K562 (cell line): ENCODE measurements at regions not wholly inside any gene's neighbourhood (a gene's known extent, or its start where the extent isn't known, plus 50 kb on each side); places are given as distances from the start of the nearest gene placed in this dataset.

Experiments used
- ATAC-seq: fragments of 200-7000 bp; cut with Tn5 transposase; 3 replicates; pipeline ENCODE4 v1.9.1; 2020; ENCODE audit warnings: moderate library complexity
- BruUV-seq: library from RNA; stranded (reverse); fragments of 400-500 nt; replicated peaks from 2 replicates; lab custom pipeline; 2021; lab: Mats Ljungman, UMichigan
- CTCF ChIA-PET: fragments of 300-600 bp; formaldehyde crosslinking; extraction: SDS; loops from one replicate; lab custom pipeline; 2021; ENCODE audit warnings: low intra/inter-chr PET ratio; lab: Yijun Ruan, JAX
- POLR2A ChIA-PET: fragments of 300-600, 350-650 bp; sonication (Branson Sonifier 250); formaldehyde crosslinking; extraction: SDS; loops from one replicate; lab custom pipeline; 2021; ENCODE audit warnings: antibody characterized with exemption, inconsistent platforms; lab: Yijun Ruan, JAX
- DNase-seq, 4 experiments: peaks; one replicate each; pipeline versions ENCODE4 v3.0.0 to v3.0.0-alpha.2; 2011 to 2018; ENCODE audit warnings: low spot score in 3 of 4, mixed read lengths in 3 of 4; ENCODE audit errors: extremely low read depth in 1 of 4
- FAIRE-seq: peaks from 2 replicates; lab custom pipeline; 2011; peaks lifted over from hg19 to GRCh38; lab: Jason Lieb, UNC
- H2AFZ ChIP-seq: 2 replicates; pipeline ENCODE4 v1.6.0; 2011; ENCODE audit warnings: low read depth, low read length, control low read depth, inconsistent platforms
- H3K27ac ChIP-seq: fragments of 200-600 bp; 3 replicates; pipeline ENCODE4 v1.8.0; 2011; ENCODE audit warnings: low read depth, mild to moderate bottlenecking, control low read depth, inconsistent platforms, low read length, moderate library complexity, mixed read lengths; ENCODE audit errors: extremely low read depth
- H3K27me3 ChIP-seq, 2 experiments: fragments of 300-600 bp in 1 of 2; 2 replicates in 1 of 2; 3 replicates in 1 of 2; pipeline versions ENCODE4 v1.6.0 to v1.8.0; 2011; ENCODE audit warnings: inconsistent platforms in 2 of 2, low read length in 2 of 2, mild to moderate bottlenecking in 1 of 2, mixed read lengths in 1 of 2, moderate library complexity in 1 of 2; ENCODE audit not compliant: control insufficient read depth in 2 of 2, insufficient read depth in 2 of 2
- H3K36me3 ChIP-seq: fragments of 300-600 bp; 3 replicates; pipeline ENCODE4 v1.8.0; 2011; ENCODE audit warnings: mild to moderate bottlenecking, low read length, inconsistent platforms; ENCODE audit not compliant: control insufficient read depth, insufficient read depth
- H3K4me1 ChIP-seq, 2 experiments: fragments of 200-600 bp in 1 of 2; replicated peaks in 1 of 2; 2 replicates in 1 of 2; 3 replicates in 1 of 2; pipeline versions ENCODE4 v1.5.1 to v1.8.0; 2011; ENCODE audit warnings: inconsistent platforms in 2 of 2, low read length in 2 of 2, mild to moderate bottlenecking in 1 of 2, mixed read lengths in 1 of 2, moderate library complexity in 1 of 2; ENCODE audit not compliant: control insufficient read depth in 2 of 2, insufficient read depth in 2 of 2
- H3K4me2 ChIP-seq: 2 replicates; pipeline ENCODE4 v1.6.1; 2011; ENCODE audit warnings: low read length, control low read depth, inconsistent platforms, mixed read lengths; ENCODE audit not compliant: insufficient read depth
- H3K4me3 ChIP-seq: fragments of 200-600 bp; sonication (generic), shearing (Covaris generic); 2 replicates; pipeline ENCODE4 v1.5.1; 2016; ENCODE audit warnings: control low read depth, inconsistent platforms
- H3K79me2 ChIP-seq: fragments of 200-600 bp; 3 replicates; pipeline ENCODE4 v1.8.0; 2011; ENCODE audit warnings: low read length, inconsistent platforms; ENCODE audit not compliant: control insufficient read depth, insufficient read depth
- H3K9ac ChIP-seq, 2 experiments: 2 replicates each; pipeline versions ENCODE4 v1.6.0 to v1.6.1; 2011; ENCODE audit warnings: low read depth in 2 of 2, low read length in 2 of 2, control low read depth in 1 of 2, inconsistent platforms in 1 of 2, mild to moderate bottlenecking in 1 of 2, mixed read lengths in 1 of 2; ENCODE audit not compliant: insufficient read depth in 1 of 2
- H3K9me1 ChIP-seq: one replicate; pipeline ENCODE4 v1.6.0; 2011; ENCODE audit warnings: inconsistent platforms, mild to moderate bottlenecking, low read length, moderate library complexity; ENCODE audit not compliant: control insufficient read depth, insufficient read depth
- H3K9me3 ChIP-seq: replicated peaks from 2 replicates; pipeline ENCODE4 v1.5.1; 2011; ENCODE audit warnings: low read depth, low read length, inconsistent platforms; ENCODE audit not compliant: control insufficient read depth, insufficient read depth
- H4K20me1 ChIP-seq: replicated peaks from 2 replicates; pipeline ENCODE4 v1.6.1; 2011; ENCODE audit warnings: low read length, inconsistent platforms, mixed read lengths; ENCODE audit not compliant: control insufficient read depth, insufficient read depth
- NR2F6 ChIP-seq: fragments of 450-650 bp; formaldehyde crosslinking; IDR thresholded peaks from 2 replicates; pipeline ENCODE4 v1.4.0; 2020; ENCODE audit warnings: mild to moderate bottlenecking
- TRIM28 ChIP-seq: fragments of 450-650 bp; IDR thresholded peaks from 2 replicates; pipeline ENCODE4 v1.6.1; 2017
- ZFP1 ChIP-seq: fragments of 450-650 bp; formaldehyde crosslinking; IDR thresholded peaks from 2 replicates; pipeline ENCODE4 v1.4.0; 2020; ENCODE audit warnings: mild to moderate bottlenecking, mixed read lengths
- WGBS: fragments of 100-300 bp; shearing (Covaris generic); methylation state at CpG from one replicate; pipeline ENCODE4 v1.1.6; 2016; ENCODE audit warnings: low coverage, mixed read lengths; ENCODE audit not compliant: insufficient coverage; ENCODE audit errors: missing lambda C conversion rate; 5-methylcytosine and 5-hydroxymethylcytosine counted together
- in situ Hi-C: fragments of 300-500 bp; cut with MboI; formaldehyde crosslinking; loops from 4 replicates; pipeline ENCODE4 v1.15.0; 2018; ENCODE audit warnings: inconsistent platforms, mixed read lengths
- intact Hi-C: fragments of 100-400 bp; cut with micrococcal nuclease; formaldehyde crosslinking; loops from 2 replicates; pipeline ENCODE4 v1.14.2; 2022
- TF ChIP-seq, protein P1 (sequence below): IDR thresholded peaks from 2 replicates; pipeline ENCODE4 v1.6.1; 2016; ENCODE audit warnings: missing genetic modification characterization, missing compliant biosample characterization
- TF ChIP-seq, protein P2 (sequence below): sonication (generic); formaldehyde crosslinking; IDR thresholded peaks from 2 replicates; pipeline ENCODE4 v1.8.0; 2023; ENCODE audit warnings: mild to moderate bottlenecking, missing genetic modification reagents
- TF ChIP-seq, protein P3 (sequence below): fragments of 450-650 bp; IDR thresholded peaks from 2 replicates; pipeline ENCODE4 v1.7.0; 2016; ENCODE audit warnings: borderline replicate concordance

DNA sequence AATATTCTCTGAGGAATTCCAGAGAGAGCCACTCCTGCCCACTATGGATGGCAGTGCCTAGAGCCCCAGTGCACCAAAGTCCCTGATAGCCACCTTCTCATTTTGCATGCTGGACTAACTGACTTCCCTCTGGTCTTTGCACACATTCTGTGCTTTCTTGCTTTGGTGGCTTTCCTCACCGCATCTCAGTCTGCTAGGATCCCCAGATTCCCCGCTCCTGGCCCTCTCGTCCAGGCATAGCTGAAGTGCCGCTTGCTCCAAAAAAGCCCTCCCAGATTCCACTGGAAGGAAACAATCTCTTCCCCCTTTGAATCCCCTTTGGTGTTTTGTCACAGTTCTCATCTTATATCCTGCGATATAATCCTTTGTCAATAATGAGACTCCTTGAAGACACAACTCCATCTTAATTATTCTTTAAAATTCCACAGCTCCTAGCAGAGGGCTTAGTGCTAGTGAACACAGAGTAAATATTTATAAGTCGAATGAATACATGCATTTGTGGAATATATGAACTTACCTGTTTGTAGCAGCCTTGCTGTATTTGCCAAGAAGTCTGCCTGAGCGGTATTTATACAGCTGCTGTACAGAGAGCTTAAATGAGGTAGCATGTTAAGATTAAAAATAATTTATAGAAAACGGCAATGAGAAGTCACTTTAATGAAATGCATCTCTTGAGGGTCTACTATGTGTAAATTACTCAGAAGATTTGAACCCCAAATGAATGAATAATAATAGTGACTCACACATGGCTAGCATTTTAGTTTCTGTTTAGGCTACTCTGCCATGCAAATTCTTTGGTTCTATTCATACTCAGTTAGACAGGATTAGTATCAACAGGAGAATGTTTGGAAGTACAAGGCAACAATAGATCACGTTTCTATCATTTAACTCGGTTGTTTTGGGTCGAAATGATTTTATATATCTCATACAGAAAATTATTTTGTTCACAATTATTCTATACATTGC, 421.9 kb upstream of the TENM3 start:
- Histone ChIP-seq H3K9me1 (no peaks in the 10 kb centered on the region), H3K79me2 (no peaks in the 10 kb centered on the region), H3K27me3 (no peaks in the 10 kb centered on the region), H3K4me2 (no peak overlapping the region), H3K36me3 (no peaks in the 10 kb centered on the region), H3K9ac (no peak overlapping the region), H3K9me3 (no peaks in the 10 kb centered on the region), H3K27ac (no peak overlapping the region), H3K4me3 (no peak overlapping the region), H4K20me1 (no peaks in the 10 kb centered on the region), H2AFZ (no peak overlapping the region), H3K4me1 (no peaks in the 10 kb centered on the region)
- no peak for TF ChIP-seq ZFP1 (CRISPR knock-in tag)
- FAIRE-seq, result no peak
- POLR2A ChIA-PET, result interaction anchor here (0.6 kb wide), 1 partner anchor 743 kb away, joined by 3 read pairs; no protein-coding TSS in a partner anchor
- no peak for DNase-seq
- WGBS, result under 1% methylated on average over 11 of the region's 11 CpGs
- BruUV-seq, result no TSS peak
- CTCF ChIA-PET, result no interaction called here
- in situ Hi-C loops (no loop called here), intact Hi-C loops (no loop called here)
- ATAC-seq, result no peak

DNA sequence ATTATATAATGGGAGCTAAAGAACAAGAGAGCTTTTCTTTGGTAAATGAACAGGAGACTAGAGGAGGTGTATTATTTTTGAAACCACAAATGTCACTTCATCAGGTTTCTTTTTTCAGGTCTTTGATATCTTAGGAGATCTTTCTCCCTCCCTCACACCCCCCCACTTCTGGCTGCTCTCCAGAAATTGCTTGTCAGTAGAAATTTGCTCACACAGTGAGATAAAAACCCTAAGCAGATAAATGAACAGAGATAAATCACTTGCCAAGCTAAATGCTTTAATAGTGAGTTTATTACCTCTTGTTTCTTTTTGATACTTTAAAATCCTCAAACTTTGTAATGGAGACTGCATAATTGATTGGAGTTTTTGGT, 421.2 kb upstream of the TENM3 start:
- no peak for FAIRE-seq
- in situ Hi-C loops, result no loop called here
- Histone ChIP-seq H2AFZ (no peak overlapping the region), H4K20me1 (no peaks in the 10 kb centered on the region), H3K4me1 (no peaks in the 10 kb centered on the region), H3K9me3 (no peaks in the 10 kb centered on the region), H3K36me3 (no peaks in the 10 kb centered on the region), H3K4me2 (no peak overlapping the region), H3K9ac (no peak overlapping the region), H3K27ac (no peak overlapping the region), H3K27me3 (no peaks in the 10 kb centered on the region), H3K79me2 (no peaks in the 10 kb centered on the region), H3K4me3 (no peak overlapping the region), H3K9me1 (no peaks in the 10 kb centered on the region)
- DNase-seq, result no peak
- CTCF ChIA-PET, result no interaction called here
- BruUV-seq, result no TSS peak
- ATAC-seq, result no peak
- TF ChIP-seq TRIM28 (no peak), NR2F6 (CRISPR knock-in tag) (no peak)
- TF ChIP-seq, protein P1, sequence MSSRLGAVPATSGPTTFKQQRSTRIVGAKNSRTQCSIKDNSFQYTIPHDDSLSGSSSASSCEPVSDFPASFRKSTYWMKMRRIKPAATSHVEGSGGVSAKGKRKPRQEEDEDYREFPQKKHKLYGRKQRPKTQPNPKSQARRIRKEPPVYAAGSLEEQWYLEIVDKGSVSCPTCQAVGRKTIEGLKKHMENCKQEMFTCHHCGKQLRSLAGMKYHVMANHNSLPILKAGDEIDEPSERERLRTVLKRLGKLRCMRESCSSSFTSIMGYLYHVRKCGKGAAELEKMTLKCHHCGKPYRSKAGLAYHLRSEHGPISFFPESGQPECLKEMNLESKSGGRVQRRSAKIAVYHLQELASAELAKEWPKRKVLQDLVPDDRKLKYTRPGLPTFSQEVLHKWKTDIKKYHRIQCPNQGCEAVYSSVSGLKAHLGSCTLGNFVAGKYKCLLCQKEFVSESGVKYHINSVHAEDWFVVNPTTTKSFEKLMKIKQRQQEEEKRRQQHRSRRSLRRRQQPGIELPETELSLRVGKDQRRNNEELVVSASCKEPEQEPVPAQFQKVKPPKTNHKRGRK (tag), result no peak
- TF ChIP-seq, protein P2, sequence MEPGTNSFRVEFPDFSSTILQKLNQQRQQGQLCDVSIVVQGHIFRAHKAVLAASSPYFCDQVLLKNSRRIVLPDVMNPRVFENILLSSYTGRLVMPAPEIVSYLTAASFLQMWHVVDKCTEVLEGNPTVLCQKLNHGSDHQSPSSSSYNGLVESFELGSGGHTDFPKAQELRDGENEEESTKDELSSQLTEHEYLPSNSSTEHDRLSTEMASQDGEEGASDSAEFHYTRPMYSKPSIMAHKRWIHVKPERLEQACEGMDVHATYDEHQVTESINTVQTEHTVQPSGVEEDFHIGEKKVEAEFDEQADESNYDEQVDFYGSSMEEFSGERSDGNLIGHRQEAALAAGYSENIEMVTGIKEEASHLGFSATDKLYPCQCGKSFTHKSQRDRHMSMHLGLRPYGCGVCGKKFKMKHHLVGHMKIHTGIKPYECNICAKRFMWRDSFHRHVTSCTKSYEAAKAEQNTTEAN, result no peak
- TF ChIP-seq, protein P3, sequence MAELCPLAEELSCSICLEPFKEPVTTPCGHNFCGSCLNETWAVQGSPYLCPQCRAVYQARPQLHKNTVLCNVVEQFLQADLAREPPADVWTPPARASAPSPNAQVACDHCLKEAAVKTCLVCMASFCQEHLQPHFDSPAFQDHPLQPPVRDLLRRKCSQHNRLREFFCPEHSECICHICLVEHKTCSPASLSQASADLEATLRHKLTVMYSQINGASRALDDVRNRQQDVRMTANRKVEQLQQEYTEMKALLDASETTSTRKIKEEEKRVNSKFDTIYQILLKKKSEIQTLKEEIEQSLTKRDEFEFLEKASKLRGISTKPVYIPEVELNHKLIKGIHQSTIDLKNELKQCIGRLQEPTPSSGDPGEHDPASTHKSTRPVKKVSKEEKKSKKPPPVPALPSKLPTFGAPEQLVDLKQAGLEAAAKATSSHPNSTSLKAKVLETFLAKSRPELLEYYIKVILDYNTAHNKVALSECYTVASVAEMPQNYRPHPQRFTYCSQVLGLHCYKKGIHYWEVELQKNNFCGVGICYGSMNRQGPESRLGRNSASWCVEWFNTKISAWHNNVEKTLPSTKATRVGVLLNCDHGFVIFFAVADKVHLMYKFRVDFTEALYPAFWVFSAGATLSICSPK, result no peak
- intact Hi-C loops, result no loop called here
- POLR2A ChIA-PET, result interaction anchor here (0.6 kb wide), 1 partner anchor 743 kb away, joined by 3 read pairs; no protein-coding TSS in a partner anchor
